ENCODE measurements at regions not wholly inside any gene's neighbourhood (a gene's known extent, or its start where the extent isn't known, plus 50 kb on each side); places are given as distances from the start of the nearest gene placed in this dataset.
"Not testable (repeated sequence)": the region's sequence is repeated elsewhere in the genome, so short reads cannot be mapped to it uniquely, and the experiment has no call there.

DNA sequence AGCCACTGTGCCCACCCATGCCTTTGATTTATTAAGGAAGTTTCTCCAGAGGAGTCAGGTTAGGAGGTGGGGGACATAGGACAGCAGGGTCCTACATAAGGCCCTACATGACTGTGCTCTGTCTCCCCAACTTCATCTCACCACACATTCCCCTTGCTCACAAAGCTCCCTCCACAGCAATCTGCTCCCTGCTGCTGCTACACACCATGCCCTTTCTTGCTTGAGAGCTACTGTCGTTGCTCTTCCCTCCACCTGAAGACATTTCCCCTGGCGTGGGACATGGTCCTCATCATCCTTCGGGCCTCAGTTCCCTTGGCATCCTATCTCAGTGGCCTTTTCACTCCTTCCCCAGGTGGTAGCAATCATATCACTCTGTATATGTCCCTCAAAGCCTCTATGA, 75.9 kb upstream of the DAPK1 start:
- peaks cover 5% of the 10 kb centered on the region; the same call in 1 of the 2 replicates for H3K4me1 ChIP-seq

GRCh38 chr9:87422999-87423398, 74.7 kb upstream of the DAPK1 start:
- no peaks in the 10 kb centered on the region for H3K27me3 ChIP-seq
- no peak for DNase-seq

More for the DNA sequence above, 75.9 kb upstream of the DAPK1 start:
- H3K27me3 ChIP-seq: no peaks in the 10 kb centered on the region; the same call in 1 of the 2 replicates
- no peak overlapping the region for H3K27ac ChIP-seq
- no peak for DNase-seq
- H3K36me3 ChIP-seq: no peaks in the 10 kb centered on the region
- no peaks in the 10 kb centered on the region; the same call in 1 of the 2 replicates for H3K9me3 ChIP-seq (replicated peaks)
- H3K4me3 ChIP-seq: no peak overlapping the region

GRCh38 chr9:87423885-87424284, 73.8 kb upstream of the DAPK1 start:
- H3K4me1 ChIP-seq; H3K9me3 ChIP-seq (replicated peaks); H3K4me3 ChIP-seq; H3K27ac ChIP-seq; H3K36me3 ChIP-seq; H3K27me3 ChIP-seq; DNase-seq: not testable (repeated sequence)

More at GRCh38 chr9:87422999-87423398, 74.7 kb upstream of the DAPK1 start:
- peaks cover 5% of the 10 kb centered on the region; the same call in 1 of the 2 replicates for H3K4me1 ChIP-seq
- H3K27ac ChIP-seq: no peak overlapping the region
- H3K9me3 ChIP-seq (replicated peaks): no peaks in the 10 kb centered on the region; the same call in 1 of the 2 replicates
- H3K4me3 ChIP-seq: no peak overlapping the region
- H3K36me3 ChIP-seq: no peaks in the 10 kb centered on the region

GRCh38 chr9:87425202-87425601, 72.5 kb upstream of the DAPK1 start:
- H3K36me3 ChIP-seq: no peaks in the 10 kb centered on the region
- no peak for DNase-seq
- no peaks in the 10 kb centered on the region; the same call in 1 of the 2 replicates for H3K9me3 ChIP-seq (replicated peaks)
- H3K4me1 ChIP-seq: peaks cover 5% of the 10 kb centered on the region; the same call in 1 of the 2 replicates
- no peak overlapping the region for H3K27ac ChIP-seq
- no peak overlapping the region for H3K4me3 ChIP-seq
- H3K27me3 ChIP-seq: no peaks in the 10 kb centered on the region

DNA sequence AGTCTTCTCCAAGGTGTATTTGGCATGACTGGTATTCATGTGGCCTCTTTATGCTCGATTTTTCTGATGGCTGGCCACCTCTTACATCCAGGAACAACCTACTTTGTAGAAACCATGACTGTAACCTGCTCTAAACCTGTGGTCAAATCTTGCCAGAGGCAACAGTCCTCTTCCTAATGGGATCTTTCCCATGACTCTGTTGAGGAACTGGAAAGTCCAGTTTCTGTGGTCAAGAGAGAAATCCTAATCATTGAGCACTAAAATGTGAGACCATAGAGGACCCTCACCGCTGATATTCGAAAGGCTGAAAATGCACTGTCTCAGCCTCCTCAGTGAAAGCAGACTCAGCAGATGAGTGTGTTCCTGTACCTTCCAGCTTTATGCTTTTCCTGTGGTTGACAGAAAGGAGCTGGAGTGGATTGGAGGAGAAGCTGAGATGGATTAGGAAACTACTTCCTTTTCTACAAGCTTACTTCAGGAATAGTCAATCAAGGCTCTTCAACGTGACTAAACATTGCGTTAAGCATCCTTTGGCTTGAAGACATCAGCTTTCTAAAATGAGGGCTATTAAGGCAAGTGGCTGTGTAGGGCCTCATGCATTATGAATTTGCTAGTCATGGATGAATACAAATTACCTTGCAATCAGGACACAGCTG, 69.7 kb upstream of the DAPK1 start:
- Histone ChIP-seq H3K27me3 (no peaks in the 10 kb centered on the region), H3K4me3 (no peak overlapping the region), H3K27ac (no peak overlapping the region), H3K4me1 (no peaks in the 10 kb centered on the region), H3K36me3 (no peaks in the 10 kb centered on the region), H3K9me3 (replicated peaks) (no peaks in the 10 kb centered on the region; the same call in 1 of the 2 replicates)
- DNase-seq: no peak

GRCh38 chr9:87428659-87429058, 69.0 kb upstream of the DAPK1 start:
- Histone ChIP-seq H3K27me3 (no peaks in the 10 kb centered on the region), H3K36me3 (no peaks in the 10 kb centered on the region), H3K27ac (no peak overlapping the region), H3K4me1 (no peaks in the 10 kb centered on the region), H3K4me3 (no peak overlapping the region), H3K9me3 (replicated peaks) (no peaks in the 10 kb centered on the region)
- no peak for DNase-seq

DNA sequence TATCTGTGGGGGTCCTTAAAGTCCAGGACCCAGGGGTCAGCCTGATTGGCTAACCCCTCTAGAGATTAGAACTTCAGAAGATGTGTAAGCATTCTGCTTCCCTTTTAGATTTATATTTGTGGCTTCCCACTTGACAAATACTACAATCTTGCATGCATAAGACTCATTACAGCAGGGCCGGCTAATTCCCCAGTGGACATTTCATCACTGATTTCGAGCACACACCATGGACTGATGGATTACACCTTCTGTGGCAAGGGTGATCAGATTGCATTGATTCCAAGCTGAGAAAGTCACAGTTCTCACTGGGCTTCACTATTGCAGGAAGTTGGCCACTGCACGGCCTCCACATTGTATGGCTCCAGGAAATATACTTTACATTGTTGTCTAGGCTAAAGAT, 65.8 kb upstream of the DAPK1 start:
- no peaks in the 10 kb centered on the region for H3K27me3 ChIP-seq

GRCh38 chr9:87433853-87434252, 63.8 kb upstream of the DAPK1 start:
- Histone ChIP-seq H3K36me3 (no peaks in the 10 kb centered on the region), H3K9me3 (replicated peaks) (no peaks in the 10 kb centered on the region)
- no peak for DNase-seq

More for the DNA sequence above, 65.8 kb upstream of the DAPK1 start:
- DNase-seq: no peak
- H3K36me3 ChIP-seq: no peaks in the 10 kb centered on the region
- no peak overlapping the region for H3K4me3 ChIP-seq
- no peak overlapping the region for H3K27ac ChIP-seq
- H3K9me3 ChIP-seq (replicated peaks): no peaks in the 10 kb centered on the region
- H3K4me1 ChIP-seq: no peaks in the 10 kb centered on the region

GRCh38 chr9:87434366-87434765, 63.3 kb upstream of the DAPK1 start:
- Histone ChIP-seq H3K9me3 (replicated peaks) (no peaks in the 10 kb centered on the region), H3K27ac (no peak overlapping the region), H3K36me3 (no peaks in the 10 kb centered on the region), H3K4me1 (0 out of 2 replicates have a peak, but pooled peaks cover 3% of the 10 kb centered on the region), H3K4me3 (no peak overlapping the region), H3K27me3 (no peaks in the 10 kb centered on the region)
- no peak for DNase-seq

More at GRCh38 chr9:87433853-87434252, 63.8 kb upstream of the DAPK1 start:
- Histone ChIP-seq H3K27ac (no peak overlapping the region), H3K4me3 (no peak overlapping the region), H3K4me1 (0 out of 2 replicates have a peak, but pooled peaks cover 3% of the 10 kb centered on the region), H3K27me3 (no peaks in the 10 kb centered on the region)

GRCh38 chr9:87435189-87435880, 62.3 kb upstream of the DAPK1 start:
- Histone ChIP-seq H3K4me3 (no peak overlapping the region), H3K27ac (no peak overlapping the region), H3K9me3 (replicated peaks) (no peaks in the 10 kb centered on the region)

DNA sequence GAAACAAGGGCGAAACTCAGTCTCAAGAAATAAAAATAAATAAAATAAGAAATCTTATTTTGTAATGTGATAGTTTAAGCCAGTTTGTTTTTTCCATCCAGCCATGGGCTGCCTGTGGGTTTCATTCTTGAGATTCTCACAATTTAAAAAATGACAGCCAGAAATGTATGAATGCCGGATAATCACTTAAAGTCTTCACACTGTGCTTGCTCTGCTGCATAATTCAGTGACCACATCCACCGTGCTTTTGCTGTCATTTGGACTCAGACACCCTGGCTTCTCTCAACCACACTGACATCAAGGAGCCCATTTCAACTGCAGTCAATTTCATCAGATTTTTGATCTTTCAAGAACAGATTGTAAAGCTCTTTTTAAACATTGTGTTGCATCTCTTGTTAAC, 61.0 kb upstream of the DAPK1 start:
- H3K4me3 ChIP-seq: no peak overlapping the region
- H3K4me1 ChIP-seq: 0 out of 2 replicates have a peak, but pooled peaks cover 3% of the 10 kb centered on the region
- H3K9me3 ChIP-seq (replicated peaks): no peaks in the 10 kb centered on the region
- H3K36me3 ChIP-seq: no peaks in the 10 kb centered on the region
- no peak for DNase-seq
- no peaks in the 10 kb centered on the region for H3K27me3 ChIP-seq
- H3K27ac ChIP-seq: no peak overlapping the region

More at GRCh38 chr9:87435189-87435880, 62.3 kb upstream of the DAPK1 start:
- 0 out of 2 replicates have a peak, but pooled peaks cover 3% of the 10 kb centered on the region for H3K4me1 ChIP-seq
- H3K27me3 ChIP-seq: no peaks in the 10 kb centered on the region
- no peaks in the 10 kb centered on the region for H3K36me3 ChIP-seq
- DNase-seq: no peak

GRCh38 chr9:87437966-87438365, 59.7 kb upstream of the DAPK1 start:
- no peak overlapping the region for H3K4me3 ChIP-seq
- H3K9me3 ChIP-seq (replicated peaks): no peaks in the 10 kb centered on the region
- no peaks in the 10 kb centered on the region for H3K27me3 ChIP-seq
- no peak for DNase-seq
- no peak overlapping the region for H3K27ac ChIP-seq
- no peaks in the 10 kb centered on the region for H3K36me3 ChIP-seq
- H3K4me1 ChIP-seq: 0 out of 2 replicates have a peak, but pooled peaks cover 3% of the 10 kb centered on the region

GRCh38 chr9:87441251-87441650, 56.4 kb upstream of the DAPK1 start:
- no peak for DNase-seq
- H3K36me3 ChIP-seq: no peaks in the 10 kb centered on the region

GRCh38 chr9:87442451-87442850, 55.2 kb upstream of the DAPK1 start:
- no peak overlapping the region for H3K27ac ChIP-seq

More at GRCh38 chr9:87441251-87441650, 56.4 kb upstream of the DAPK1 start:
- Histone ChIP-seq H3K9me3 (replicated peaks) (no peaks in the 10 kb centered on the region), H3K27ac (no peak overlapping the region), H3K4me3 (no peak overlapping the region), H3K27me3 (no peaks in the 10 kb centered on the region), H3K4me1 (0 out of 2 replicates have a peak, but pooled peaks cover 3% of the 10 kb centered on the region)

DNA sequence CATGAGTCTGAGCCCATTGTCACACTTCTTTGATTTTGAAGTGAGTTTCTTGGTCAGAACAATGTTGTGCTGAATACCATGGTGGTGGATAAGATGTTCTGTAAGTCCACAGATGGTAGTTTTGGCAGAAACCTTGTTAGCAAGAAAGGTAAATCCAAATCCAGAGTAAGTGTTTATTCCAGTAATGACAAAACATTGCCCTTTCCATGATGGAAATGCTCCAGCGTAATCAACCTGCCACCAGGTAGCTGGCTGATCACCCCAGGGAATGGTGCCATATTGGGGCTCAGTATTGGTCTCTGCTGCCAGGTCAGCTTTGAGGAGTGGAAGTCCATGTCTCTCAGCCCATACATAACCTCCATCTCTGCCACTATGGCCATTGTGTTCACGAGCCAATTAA, 54.7 kb upstream of the DAPK1 start:
- DNase-seq: no peak
- H3K27me3 ChIP-seq: no peaks in the 10 kb centered on the region
- no peak overlapping the region for H3K4me3 ChIP-seq
- H3K9me3 ChIP-seq (replicated peaks): no peaks in the 10 kb centered on the region
- H3K36me3 ChIP-seq: no peaks in the 10 kb centered on the region
- no peak overlapping the region for H3K27ac ChIP-seq
- H3K4me1 ChIP-seq: 0 out of 2 replicates have a peak, but pooled peaks cover 1% of the 10 kb centered on the region

More at GRCh38 chr9:87442451-87442850, 55.2 kb upstream of the DAPK1 start:
- H3K9me3 ChIP-seq (replicated peaks): no peaks in the 10 kb centered on the region
- 0 out of 2 replicates have a peak, but pooled peaks cover 3% of the 10 kb centered on the region for H3K4me1 ChIP-seq
- no peaks in the 10 kb centered on the region for H3K27me3 ChIP-seq
- no peak overlapping the region for H3K4me3 ChIP-seq
- H3K36me3 ChIP-seq: no peaks in the 10 kb centered on the region
- no peak for DNase-seq
